HG03097 (cell line): ENCODE measurements at regions not wholly inside any gene's neighbourhood (a gene's known extent, or its start where the extent isn't known, plus 50 kb on each side); places are given as distances from the start of the nearest gene placed in this dataset.

Experiments
- ATAC-seq: cut with Tn5 transposase; IDR thresholded peaks from one replicate; pipeline ENCODE4 v1.9.1; 2021; ENCODE audit not compliant: unreplicated experiment, low FRiP score

GRCh38 chr19:31500197-31500830, 151.1 kb upstream of the TSHZ3 start:
- ATAC-seq, result no peak

DNA sequence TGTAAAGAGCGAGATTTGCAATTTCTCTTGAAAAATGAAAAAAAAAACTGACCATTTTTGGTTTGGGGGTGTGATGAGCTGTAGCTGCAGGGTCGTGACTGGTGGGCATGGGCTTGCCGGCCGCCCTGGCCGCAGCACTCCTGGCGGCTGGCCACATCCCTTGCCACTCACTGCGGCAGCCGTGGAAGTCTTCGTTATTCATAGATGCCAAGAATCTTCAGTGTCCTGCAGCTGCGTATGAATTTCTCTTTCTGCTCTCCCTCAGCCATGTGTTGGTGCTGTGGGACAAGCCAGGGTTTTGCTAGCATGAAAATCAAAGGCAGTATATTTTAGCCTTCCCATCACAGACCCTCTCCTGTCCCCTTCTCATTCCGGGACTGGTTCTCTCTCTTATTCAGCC, 151.7 kb upstream of the TSHZ3 start:
- no peak for ATAC-seq

DNA sequence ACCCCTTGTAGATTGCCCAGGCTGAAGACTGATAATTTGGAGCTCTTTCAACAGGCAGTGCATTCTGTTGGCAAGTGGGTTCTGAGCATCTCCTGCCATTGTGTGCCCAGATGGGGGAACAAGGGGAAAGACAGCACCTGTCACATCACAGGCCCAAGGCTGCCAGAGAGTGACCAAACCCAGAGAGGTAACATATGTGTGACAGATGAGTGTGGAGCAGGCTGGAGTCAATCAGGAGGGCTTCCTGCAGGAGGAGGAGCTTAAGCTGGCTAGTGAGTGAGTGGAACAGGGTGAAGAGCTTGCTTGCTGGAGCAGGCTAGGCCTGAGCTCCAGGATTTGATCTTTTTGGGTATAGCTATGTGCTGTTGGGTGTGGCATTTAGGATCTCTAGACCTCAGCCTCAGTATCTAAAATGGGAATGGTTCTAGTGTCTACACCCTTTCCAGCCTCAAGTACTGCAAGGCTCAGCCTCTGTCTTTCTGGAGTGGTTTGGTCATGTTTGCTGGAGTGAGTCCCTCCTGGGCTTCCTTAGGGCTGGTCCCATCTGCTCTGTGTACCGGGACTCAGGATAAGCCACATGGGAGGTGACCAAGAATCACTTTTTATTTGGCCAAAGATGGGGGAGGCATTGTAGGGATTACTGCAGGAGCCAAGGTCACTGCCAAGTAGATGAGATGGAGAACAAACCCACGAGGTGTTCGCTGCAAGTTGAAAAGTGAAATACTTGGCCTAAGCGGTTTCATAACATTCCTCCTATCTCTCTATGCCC, 152.4 kb upstream of the TSHZ3 start:
- no peak for ATAC-seq

DNA sequence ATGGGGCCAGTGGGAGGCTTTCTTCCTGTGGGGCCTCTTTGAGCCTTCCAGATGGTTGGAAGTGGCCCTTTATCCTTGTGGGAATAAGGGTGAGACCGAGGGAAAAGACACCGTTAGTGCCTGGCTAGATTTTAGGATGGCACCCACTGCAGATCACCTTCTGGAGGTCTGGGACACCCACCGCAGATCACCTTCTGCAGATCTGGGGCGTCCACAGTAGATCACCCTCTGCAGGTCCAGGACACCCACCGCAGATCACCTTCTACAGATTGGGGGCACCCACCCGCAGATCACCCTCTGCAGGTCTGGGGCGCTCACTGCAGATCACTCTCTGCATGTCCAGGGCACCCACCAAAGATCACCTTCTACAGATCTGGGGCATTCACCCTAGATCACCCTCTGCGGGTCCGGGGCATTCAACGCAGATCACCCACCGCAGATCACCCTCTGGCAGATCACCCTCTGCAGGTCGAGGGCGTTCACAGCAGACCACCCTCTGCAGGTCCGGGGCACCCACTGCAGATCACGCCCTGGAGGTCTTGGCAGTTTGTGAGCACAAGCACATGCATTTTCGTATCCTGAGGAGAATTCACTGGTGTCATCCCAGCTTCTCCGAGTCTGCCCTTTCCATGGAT, 153.4 kb upstream of the TSHZ3 start:
- ATAC-seq, result no peak

GRCh38 chr19:31503211-31503610, 154.0 kb upstream of the TSHZ3 start:
- ATAC-seq, result no peak

DNA sequence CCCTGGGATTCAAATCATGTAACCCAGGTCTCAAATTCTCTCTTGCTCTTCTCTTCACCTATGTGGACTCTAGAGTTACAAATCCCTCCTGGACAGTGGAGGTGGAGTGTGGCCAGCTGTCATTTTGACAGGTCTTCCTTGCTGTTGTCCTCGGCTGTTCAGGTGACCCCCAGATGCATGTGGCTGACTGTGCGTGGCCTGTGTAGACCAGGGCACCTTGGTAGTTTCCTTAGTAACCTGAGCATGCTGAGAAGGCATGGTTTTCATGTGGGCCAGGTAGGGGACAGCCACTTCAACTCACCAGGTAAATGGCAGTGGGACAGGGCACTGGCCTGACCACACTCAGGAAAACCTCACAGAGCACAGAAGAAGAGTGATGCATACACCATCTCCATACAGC, 155.0 kb upstream of the TSHZ3 start:
- ATAC-seq, result no peak

DNA sequence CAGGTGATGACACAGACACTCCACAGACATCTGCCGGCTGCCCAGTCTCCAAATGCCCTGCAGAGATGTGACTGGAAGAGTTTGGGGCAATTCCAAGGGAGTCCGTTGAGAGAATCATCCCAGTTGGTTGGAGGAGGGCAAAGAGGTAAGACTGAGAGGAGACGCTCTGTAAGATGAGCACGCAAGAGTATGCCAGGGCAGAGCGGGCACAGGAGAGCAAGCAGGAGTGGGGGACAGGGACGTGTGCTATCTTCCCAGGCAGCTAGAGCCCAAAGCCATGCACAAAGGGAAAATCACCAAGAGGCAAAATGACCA, 156.3 kb upstream of the TSHZ3 start:
- no peak for ATAC-seq

DNA sequence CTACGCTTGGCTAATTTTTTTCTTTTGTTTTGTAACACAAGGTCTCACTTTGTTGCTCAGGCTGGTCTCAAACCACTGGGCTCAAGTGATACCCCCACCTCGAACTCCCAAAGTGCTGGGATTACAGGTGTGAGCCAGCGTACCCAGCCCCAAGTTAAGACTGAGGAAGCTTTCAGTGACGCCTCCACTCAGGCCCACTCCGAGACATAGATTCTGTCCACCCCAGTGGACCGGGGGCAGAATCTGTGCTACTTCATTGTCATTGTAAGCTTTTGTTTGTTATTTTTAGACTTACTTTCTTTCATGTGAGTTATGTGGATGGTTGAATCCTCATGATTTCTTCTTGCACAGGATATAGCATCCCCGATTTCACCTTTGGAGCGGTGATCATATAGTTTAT, 156.9 kb upstream of the TSHZ3 start:
- no peak for ATAC-seq

DNA sequence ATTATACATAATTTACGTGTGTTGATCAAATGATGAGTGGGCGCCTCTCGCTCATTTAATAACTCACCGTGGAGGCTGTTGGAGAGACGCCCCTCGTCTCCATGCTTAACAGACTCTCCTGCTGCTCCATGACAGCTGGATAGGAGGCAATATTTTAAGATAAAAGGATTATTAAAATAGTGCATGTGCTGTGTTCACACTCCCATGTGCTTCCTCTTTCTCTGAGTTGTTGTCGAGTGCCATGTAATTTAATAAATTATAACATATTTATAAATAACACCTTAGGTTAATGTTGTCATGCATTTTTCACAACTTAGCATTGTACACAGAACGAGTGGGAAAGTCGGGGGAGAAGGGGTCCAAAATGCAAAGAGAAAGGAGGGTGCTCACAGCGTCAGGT, 161.4 kb upstream of the TSHZ3 start:
- ATAC-seq, result no peak

DNA sequence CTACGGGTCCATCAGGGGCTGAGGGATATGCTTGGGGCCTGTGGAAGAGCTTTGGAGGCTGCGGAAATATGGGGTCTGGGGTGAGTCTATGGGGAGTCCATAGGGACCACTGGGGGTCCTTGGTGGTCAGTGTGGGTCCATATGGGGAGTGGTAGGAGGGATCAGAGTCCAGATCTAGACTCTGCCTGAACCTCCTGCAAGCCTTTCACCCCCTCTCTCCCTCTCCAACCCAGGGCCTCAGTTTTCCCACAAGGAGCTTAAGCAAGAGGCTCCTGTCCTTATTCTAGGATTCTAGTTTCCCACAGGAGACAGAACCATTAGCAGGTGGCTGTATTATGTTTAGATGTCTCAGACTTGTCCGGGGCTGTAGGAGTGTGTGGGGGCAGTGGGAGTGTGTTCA, 161.9 kb upstream of the TSHZ3 start:
- no peak for ATAC-seq

- no peak for ATAC-seq
These were observed 162.5 kb upstream of the TSHZ3 start for GRCh38 chr19:31511696-31512095.

- ATAC-seq, result no peak
These were observed 163.1 kb upstream of the TSHZ3 start for GRCh38 chr19:31512181-31512970.

GRCh38 chr19:31513841-31514240, 164.6 kb upstream of the TSHZ3 start:
- no peak for ATAC-seq

DNA sequence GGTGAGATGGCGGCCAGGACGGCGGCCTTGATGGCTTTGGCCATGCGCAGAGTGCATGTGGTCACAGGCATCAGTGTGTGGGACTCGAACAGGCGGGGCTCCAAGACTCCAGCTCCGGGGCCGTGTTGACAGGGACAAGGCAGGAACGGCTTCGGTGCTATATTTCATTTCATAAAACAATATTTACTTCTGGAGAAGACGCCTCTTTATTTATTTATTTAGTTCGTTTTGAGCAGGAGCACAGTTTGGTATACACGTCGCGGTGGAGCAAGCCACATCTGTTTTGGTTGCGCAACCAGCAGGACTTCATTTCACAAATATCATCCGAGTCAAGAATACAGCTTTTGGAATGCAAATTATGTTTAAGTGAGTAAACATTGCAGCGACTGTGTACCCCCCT, 166.7 kb upstream of the TSHZ3 start:
- ATAC-seq, result no peak

GRCh38 chr19:31516756-31517155, 167.5 kb upstream of the TSHZ3 start:
- ATAC-seq, result no peak

DNA sequence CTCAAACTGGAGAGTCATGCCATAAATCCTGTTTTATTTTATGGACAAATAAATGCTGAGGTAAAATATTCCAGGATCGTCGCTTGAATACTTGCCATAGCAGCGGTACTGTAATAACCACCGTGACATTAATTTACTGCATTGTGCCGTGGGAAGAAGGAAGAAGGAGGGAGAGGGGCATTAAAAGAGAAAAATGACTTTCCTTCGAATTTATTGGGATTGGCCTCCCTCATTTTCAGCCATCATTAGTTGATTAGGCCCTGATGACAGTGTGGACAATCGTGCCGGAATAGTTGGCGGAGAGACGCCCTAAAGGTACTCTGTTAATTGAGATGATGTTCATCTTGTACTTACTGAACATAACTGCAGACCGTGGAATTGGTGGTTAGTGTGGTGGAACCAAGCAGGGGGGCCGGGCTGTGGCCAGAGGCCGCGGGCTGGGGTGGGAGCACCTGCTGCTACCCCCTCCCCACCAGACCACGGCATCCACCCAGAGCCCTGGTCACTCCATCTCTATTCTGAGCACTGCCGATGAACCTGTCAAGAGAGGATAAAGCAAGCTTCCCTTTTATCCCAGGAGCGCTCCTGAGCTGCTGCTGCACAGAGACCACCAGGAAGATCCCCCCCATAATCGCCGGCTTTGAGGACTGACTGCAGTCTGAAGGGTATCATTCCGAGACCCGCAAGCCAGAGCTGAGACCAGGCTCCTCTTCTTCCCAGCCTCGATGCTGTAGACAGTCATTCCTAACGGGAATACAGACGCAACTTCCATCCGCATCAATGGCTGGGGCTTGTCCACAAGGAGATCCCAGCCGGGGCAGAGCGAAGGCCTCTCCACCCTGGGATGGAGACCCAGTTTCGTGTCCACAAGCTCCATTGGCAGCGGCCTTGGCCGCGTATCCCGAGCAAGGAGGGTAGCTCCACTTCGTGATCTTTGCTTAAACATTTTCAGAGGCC, 168.3 kb upstream of the TSHZ3 start:
- ATAC-seq, result no peak

DNA sequence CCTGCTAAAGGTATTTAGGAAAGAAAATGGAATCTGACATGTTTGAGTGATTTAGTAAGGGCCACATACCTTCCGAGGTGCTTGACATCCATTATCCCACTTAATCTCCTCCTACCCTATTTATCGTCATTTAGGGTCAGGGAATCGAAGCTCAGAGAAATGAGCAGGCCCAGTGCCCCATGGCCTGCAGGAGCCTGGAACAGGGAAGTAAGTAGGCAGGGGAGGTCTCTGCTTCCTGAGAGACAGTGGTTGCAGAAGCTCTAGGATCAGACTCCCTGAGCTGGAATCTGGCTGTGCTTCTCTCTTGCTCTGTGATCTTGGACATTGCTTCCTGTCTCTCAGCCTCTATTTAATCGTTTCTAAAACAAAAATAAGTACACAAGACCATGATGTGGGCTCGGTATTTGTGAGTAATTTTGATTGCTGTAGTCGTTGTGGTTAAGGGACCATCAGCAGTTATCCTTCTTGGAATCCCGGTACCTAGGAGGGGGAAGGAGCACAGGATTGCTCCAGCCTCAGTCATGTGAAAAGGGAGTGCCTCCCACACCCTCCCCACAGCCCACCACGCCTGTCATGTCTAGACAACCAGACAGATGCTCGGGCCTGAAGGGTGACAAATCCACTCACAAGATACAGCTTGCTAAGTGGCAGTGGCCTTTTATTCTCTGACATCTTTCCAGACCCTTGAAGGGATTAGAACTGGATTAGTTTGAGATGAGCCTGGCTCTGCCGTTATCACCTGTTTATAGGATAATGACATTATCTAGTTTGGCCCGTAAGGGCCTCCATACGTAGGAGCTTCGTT, 169.2 kb upstream of the TSHZ3 start:
- ATAC-seq, result no peak

DNA sequence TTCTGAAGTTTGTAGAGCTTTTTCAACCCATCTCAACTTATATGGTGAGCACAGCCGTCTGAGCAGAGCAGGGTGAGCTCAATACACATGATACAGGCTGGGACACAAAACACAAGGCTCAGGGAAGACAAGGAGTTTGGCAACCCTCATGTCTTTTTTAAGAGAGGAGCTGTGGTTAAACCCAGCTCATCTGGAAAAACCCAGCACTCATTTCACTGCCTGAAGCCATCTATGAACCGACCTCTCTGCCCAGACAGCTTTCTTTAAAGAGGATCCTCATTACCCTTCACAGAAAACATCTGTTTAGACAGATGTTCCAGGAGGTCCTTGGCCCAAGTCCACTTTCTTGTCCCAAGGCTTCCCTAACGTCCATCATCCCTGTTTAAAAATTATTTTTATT, 170.0 kb upstream of the TSHZ3 start:
- no peak for ATAC-seq

- no peak for ATAC-seq
These were observed 170.7 kb upstream of the TSHZ3 start for GRCh38 chr19:31519908-31520307.
